SK-N-DZ (cell line): ENCODE measurements at regions not wholly inside any gene's neighbourhood (a gene's known extent, or its start where the extent isn't known, plus 50 kb on each side); places are given as distances from the start of the nearest gene placed in this dataset.
A peak's percentile ranks its signal among the peaks of the same experiment; 100 is the strongest.
"Not testable (repeated sequence)": the region's sequence is repeated elsewhere in the genome, so short reads cannot be mapped to it uniquely, and the experiment has no call there.

Experiments used
- DNase-seq: peaks from one replicate; pipeline ENCODE4 v3.0.0-alpha.2; 2015; ENCODE audit warnings: low spot score

GRCh38 chr13:73808318-73808717, 325.9 kb downstream of the KLF12 start:
- no peak for DNase-seq

DNA sequence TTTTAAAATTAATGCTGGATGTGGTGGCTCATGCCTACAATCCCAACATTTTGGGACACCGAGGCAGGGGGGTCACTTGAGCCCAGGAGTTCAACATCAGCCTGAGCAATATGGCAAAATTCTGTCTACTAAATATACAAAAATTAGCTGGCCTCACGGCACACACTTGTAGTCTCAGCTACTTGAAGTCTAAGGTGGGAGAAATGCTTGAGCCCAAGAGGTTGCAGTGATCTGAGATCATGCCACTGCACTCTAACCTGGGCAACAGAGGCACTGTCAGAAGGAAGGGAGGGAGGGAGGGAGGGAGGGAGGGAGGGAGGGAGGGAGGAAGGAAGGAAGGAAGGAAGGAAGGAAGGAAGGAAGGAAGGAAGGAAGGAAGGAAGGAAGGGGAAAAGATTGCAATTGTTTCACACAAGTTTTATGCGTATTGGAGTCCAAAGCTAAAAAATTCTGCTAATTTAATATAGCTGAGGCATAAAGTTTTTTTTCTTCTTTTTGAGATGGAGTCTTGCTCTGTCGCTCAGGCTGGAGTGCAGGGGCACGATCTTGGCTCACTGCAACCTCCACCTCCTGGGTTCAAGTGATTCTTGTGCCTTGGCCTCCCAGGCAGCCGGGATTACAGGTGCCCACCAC, 328.8 kb downstream of the KLF12 start:
- not testable (repeated sequence) for DNase-seq

DNA sequence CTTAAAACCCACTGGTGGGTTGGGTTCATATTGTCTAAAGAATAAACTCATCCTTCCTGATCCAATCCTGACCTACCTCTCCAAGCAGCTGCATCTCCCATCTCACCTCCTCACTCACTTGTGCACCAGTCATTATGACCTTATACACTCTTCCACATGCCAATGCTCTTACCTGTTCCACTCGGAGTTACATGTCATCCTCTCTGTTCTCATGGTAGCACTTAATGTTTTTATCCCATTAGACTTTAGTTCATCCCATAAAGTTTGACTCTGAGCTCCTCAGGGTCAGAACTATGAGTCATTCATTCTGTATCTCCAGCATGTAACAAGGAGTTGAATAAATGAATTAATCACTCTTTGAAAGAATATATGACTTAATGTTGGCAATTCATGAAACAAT, 330.2 kb downstream of the KLF12 start:
- no peak for DNase-seq

DNA sequence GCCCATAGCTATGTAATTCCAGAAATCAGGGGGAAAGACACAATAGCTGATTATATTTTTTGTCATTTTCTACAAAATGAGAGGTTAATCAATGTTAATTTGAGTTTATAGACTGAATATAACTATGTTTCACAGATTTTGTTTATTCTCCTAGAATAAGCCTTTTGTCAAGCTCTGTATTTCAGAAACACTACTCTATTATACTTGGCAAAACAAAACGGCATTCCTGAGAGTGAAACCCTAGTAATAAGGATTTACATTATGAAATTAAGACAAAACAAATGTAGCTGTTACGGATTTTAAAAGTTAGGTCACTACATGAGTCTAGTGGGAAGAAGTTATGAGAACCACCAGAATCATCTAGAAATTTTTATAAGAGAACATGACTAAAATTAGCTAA, 334.2 kb downstream of the KLF12 start:
- no peak for DNase-seq

- no peak for DNase-seq
These were observed 339.4 kb downstream of the KLF12 start for GRCh38 chr13:73794755-73795154.

DNA sequence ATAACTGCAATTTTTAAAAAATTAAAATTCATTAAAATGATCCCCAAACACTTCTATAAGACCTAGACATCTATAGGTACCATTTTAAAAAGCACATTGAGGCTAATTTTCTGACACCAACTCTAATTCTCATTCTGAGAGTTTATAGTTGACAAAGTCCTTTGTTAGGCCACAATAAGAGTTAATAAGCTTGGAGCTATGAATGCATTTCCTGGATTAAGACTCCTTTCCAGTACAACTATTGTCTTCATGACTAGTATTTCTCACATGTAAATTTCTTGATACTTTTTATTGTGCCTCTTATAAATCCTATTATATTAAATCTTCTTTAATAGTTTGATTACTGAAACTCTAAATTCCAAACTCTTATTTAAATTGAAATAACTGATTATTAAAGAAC, 340.8 kb downstream of the KLF12 start:
- no peak for DNase-seq

- DNase-seq, result no peak
These were observed 341.4 kb downstream of the KLF12 start for GRCh38 chr13:73792796-73793195.

GRCh38 chr13:73782450-73783449, 351.5 kb downstream of the KLF12 start:
- DNase-seq, result no peak

DNA sequence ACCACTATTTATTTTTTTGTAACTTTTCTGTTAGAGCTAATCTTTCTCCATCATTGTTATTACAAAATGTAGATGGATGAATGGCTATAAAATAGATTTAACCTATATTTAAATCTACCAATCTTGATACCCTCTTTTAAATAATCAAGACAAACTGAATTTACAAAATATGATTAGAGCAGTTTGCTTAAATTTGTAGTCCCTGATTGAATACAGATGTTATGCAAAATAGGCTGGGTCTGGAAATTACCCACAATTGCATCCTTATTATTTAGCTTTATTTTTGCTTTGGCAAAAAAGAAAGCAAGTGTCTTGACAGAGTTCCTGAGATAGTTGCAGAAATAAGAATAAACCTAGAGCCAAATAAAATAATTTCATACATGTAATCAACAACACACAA, 352.8 kb downstream of the KLF12 start:
- no peak for DNase-seq

GRCh38 chr13:73779881-73780280, 354.3 kb downstream of the KLF12 start:
- DNase-seq, result no peak

DNA sequence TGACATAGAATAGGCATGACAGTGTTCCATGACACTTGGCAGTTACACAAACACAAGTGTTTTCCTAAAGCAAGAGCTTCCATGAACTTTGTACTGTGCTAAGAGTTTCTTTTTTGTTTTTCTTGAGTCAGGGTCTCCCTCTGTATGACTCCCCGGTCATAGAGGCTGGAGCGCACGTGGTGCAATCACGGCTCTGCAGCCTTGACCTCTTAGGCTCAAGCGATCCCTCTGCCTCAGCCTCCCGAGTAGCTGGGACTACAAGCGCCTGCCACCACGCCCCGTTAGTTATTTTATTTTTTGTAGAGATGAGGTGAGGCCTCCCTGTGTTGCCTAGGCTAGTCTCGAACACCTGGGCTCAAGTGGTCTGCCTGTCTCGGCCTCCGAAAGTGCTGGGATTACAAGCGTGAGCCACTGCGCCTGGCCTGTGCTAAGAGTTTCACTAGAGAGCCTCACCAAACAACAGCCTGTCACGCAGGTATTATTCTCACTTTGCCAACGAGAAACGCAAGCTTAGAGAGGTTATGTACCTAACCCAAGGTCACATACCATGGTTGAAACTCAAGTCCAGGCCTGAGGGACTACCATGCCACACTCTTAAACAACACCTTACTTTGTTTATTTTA, 355.9 kb downstream of the KLF12 start:
- no peak for DNase-seq

- no peak for DNase-seq
These were observed 357.1 kb downstream of the KLF12 start for GRCh38 chr13:73777134-73777533.

- no peak for DNase-seq
These were observed 357.9 kb downstream of the KLF12 start for GRCh38 chr13:73776151-73776785.

DNA sequence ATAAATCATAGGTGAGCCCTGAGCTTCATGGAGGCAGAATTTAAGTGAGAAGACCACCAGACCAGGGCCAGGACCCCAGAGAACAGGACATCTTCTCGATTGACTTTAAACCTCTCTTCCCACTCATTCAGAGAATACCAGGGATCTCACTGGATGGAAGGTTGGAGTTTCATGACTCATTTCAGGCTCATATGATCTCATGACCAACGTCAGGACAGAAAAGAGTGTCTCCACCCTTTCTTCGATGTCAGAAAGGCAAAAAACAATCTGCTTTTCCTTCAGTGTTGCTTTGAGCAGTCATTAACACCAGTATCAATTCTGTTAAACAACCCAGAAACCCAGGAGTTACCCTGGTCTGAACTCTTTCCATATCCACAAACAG, 361.0 kb downstream of the KLF12 start:
- DNase-seq, result no peak

DNA sequence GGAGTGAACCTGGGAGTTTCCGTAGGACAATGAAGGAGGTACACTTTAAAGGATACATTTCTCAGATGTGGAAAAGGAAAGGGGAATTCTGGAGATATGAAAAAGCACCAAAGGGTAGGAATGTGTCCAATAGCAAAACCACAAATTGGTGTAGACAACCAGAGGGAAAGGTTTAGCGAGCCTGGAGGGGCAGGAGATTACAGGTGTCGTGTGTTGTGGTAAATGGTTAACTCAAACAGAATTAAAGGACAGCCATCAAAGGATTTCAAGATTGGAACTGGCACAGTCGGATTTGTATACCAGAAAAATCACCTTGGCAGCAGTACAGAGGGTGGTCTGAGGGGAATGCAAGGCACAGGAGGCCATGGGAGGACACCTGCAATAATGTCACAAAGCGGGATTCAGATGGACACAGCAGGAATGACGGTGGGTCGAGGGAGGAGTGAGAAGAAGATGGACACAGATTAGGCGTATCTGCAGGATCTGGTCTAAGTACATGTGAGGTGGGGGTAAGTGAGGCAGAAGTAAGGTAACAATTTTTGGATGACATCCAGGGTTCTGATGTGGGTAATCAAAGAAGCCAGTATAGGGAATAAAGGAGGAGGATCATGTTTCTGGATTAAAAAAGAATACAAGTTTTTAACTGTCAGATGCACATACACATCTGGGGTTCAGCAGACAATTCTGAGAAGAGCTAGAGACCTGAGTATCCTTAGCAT, 361.6 kb downstream of the KLF12 start:
- DNase-seq, result no peak

DNA sequence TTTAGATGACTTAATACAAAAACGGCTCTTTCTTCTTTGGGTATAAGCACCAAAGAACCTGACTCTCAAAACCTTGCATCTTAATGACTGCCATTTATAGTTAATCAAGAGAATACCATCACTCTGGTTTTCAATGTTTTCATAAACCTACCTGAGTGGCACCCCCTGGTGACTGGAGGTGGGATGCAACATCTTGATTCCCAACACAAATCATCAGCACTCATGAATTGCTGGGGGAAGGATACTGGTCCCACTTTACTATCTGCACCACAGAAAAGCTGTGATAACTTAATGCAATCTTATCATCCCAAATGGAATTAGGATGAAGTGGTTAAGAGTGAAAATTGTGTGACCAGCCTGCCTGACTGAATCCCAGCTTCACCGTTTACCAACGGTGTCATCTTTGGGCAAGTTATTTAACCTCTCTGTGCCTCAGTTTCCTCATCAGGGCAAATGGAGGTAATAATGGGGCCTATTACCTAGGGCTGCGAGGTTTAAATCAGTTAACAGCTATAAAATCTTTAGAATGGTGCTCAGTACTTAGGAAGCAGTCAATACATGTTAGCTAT, 366.4 kb downstream of the KLF12 start:
- peak; percentile 5 for DNase-seq

GRCh38 chr13:73767191-73767741, 366.9 kb downstream of the KLF12 start:
- DNase-seq, result no peak

DNA sequence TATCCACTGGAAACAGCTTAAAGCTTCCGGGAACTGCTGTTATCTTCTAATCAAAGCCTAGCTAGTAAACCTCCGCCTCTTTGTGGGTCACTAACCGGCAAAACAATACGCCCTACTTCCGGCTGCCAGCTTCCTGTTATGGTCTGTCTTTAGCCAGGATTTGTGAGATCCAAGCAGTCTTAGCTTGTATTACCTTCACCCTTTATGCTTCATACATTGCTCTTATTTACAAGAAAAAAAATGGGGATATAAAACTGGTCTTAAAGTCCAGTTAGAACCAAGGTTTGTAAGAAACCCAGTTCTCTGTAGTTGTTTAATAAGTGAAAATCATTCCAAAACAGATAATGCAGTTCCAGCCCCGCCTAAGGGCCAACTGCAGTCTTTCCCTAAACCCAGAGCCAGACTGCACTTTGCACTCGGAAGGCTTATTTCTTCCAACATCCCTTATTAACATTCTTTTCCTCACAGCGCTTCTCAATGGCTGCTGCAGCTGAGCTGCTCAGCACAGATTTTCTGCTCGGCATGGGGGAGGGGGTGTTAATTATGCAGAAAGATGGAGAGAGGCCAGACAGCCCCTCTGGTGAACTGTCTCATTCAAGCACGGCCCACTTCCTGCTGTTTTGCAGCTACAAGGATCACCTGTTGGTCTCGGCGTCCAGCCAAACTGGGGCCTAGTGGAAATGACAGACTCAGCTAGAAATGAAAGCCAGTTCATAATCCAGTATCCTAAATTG, 368.4 kb downstream of the KLF12 start:
- DNase-seq, result peak; percentile 77

GRCh38 chr13:73759434-73759833, 374.8 kb downstream of the KLF12 start:
- DNase-seq, result no peak
